Mesenchymal stem cell (in vitro differentiated cells and primary cell): ENCODE measurements at regions not wholly inside any gene's neighbourhood (a gene's known extent, or its start where the extent isn't known, plus 50 kb on each side); places are given as distances from the start of the nearest gene placed in this dataset.
"Not testable (repeated sequence)": the region's sequence is repeated elsewhere in the genome, so short reads cannot be mapped to it uniquely, and the experiment has no call there.

Source experiments
- DNase-seq: peaks from one replicate; pipeline ENCODE4 v3.0.0-alpha.2; 2013
- H2AFZ ChIP-seq: one replicate; pipeline ENCODE4 v1.6.1; 2013; ENCODE audit warnings: low read depth, mild to moderate bottlenecking, control low read depth, inconsistent platforms, low read length, moderate library complexity
- H2AK5ac ChIP-seq: 2 replicates; pipeline ENCODE4 v1.6.1; 2013; ENCODE audit warnings: low read length, moderate library complexity, mild to moderate bottlenecking, inconsistent platforms; ENCODE audit not compliant: severe bottlenecking
- H2BK120ac ChIP-seq: one replicate; pipeline ENCODE4 v1.6.1; 2013; ENCODE audit warnings: low read depth, mild to moderate bottlenecking, inconsistent platforms, low read length, moderate library complexity
- H2BK12ac ChIP-seq, 2 experiments: one replicate each; pipeline ENCODE4 v1.6.1; 2013; ENCODE audit warnings: inconsistent platforms in 2 of 2, low read length in 2 of 2, mild to moderate bottlenecking in 2 of 2, moderate library complexity in 2 of 2, control low read depth in 1 of 2
- H2BK15ac ChIP-seq: one replicate; pipeline ENCODE4 v1.6.1; 2013; ENCODE audit warnings: mild to moderate bottlenecking, low read depth, inconsistent platforms; ENCODE audit not compliant: poor library complexity, severe bottlenecking
- H2BK5ac ChIP-seq: 2 replicates; pipeline ENCODE4 v1.6.1; 2013; ENCODE audit warnings: low read depth, mild to moderate bottlenecking, low read length, control low read depth, inconsistent platforms; ENCODE audit not compliant: poor library complexity, severe bottlenecking
- H3K14ac ChIP-seq, 2 experiments: one replicate each; pipeline ENCODE4 v1.6.1; 2013; ENCODE audit warnings: inconsistent platforms in 2 of 2, low read length in 2 of 2, control low read depth in 1 of 2, mild to moderate bottlenecking in 1 of 2, moderate library complexity in 1 of 2
- H3K18ac ChIP-seq, 2 experiments: one replicate each; pipeline ENCODE4 v1.6.1; 2013; ENCODE audit warnings: inconsistent platforms in 2 of 2, low read length in 2 of 2, control low read depth in 1 of 2, low read depth in 1 of 2, mild to moderate bottlenecking in 1 of 2
- H3K23ac ChIP-seq, 2 experiments: one replicate each; pipeline ENCODE4 v1.6.1; 2013; ENCODE audit warnings: inconsistent platforms in 2 of 2, low read length in 2 of 2, mild to moderate bottlenecking in 2 of 2, moderate library complexity in 2 of 2, control low read depth in 1 of 2
- H3K27ac ChIP-seq: 2 replicates; pipeline ENCODE4 v1.5.1; 2013; ENCODE audit warnings: mild to moderate bottlenecking, moderate library complexity, low read length, control low read depth, inconsistent platforms; ENCODE audit not compliant: poor library complexity, severe bottlenecking
- H3K27me3 ChIP-seq, 2 experiments: 2 replicates each; pipeline versions ENCODE4 v1.6.1 to v1.7.0; 2013; ENCODE audit warnings: low read length in 2 of 2, mild to moderate bottlenecking in 2 of 2, moderate library complexity in 2 of 2, control low read depth in 1 of 2, inconsistent platforms in 1 of 2; ENCODE audit not compliant: control insufficient read depth in 1 of 2, insufficient read depth in 1 of 2
- H3K36me3 ChIP-seq, 2 experiments: 2 replicates each; pipeline versions ENCODE4 v1.6.1 to v1.7.0; 2013; ENCODE audit warnings: low read length in 2 of 2, control low read depth in 1 of 2, inconsistent platforms in 1 of 2, low read depth in 1 of 2, mild to moderate bottlenecking in 1 of 2; ENCODE audit not compliant: insufficient read depth in 2 of 2, control insufficient read depth in 1 of 2
- H3K4ac ChIP-seq, 2 experiments: one replicate each; pipeline ENCODE4 v1.6.1; 2013; ENCODE audit warnings: inconsistent platforms in 2 of 2, low read length in 2 of 2, mild to moderate bottlenecking in 2 of 2, moderate library complexity in 2 of 2, control low read depth in 1 of 2, low read depth in 1 of 2
- H3K4me1 ChIP-seq: 2 replicates; pipeline ENCODE4 v1.6.1; 2013; ENCODE audit warnings: low read depth, low read length, control low read depth; ENCODE audit not compliant: control insufficient read depth, insufficient read depth
- H3K4me2 ChIP-seq: 2 replicates; pipeline ENCODE4 v1.6.1; 2013; ENCODE audit warnings: low read length, mild to moderate bottlenecking, inconsistent platforms; ENCODE audit not compliant: poor library complexity, severe bottlenecking
- H3K4me3 ChIP-seq, 2 experiments: 2 replicates each; pipeline versions ENCODE4 v1.5.1 to v1.7.0; 2013; ENCODE audit warnings: low read length in 2 of 2, mild to moderate bottlenecking in 2 of 2, control low read depth in 1 of 2, low read depth in 1 of 2; ENCODE audit not compliant: insufficient read depth in 1 of 2
- H3K79me1 ChIP-seq: replicated peaks from 2 replicates; pipeline ENCODE4 v1.6.1; 2013; ENCODE audit warnings: mild to moderate bottlenecking, control low read depth, low read length, inconsistent platforms; ENCODE audit not compliant: poor library complexity, severe bottlenecking
- H3K9ac ChIP-seq: 2 replicates; pipeline ENCODE4 v1.7.0; 2013; ENCODE audit warnings: mild to moderate bottlenecking, low read length, moderate library complexity
- H3K9me3 ChIP-seq: 2 replicates; pipeline ENCODE4 v1.7.0; 2013; ENCODE audit warnings: mild to moderate bottlenecking, low read length; ENCODE audit not compliant: control insufficient read depth
- H4K8ac ChIP-seq: one replicate; pipeline ENCODE4 v1.6.1; 2013; ENCODE audit warnings: inconsistent platforms, mild to moderate bottlenecking, low read length, moderate library complexity
- H4K91ac ChIP-seq: one replicate; pipeline ENCODE4 v1.6.1; 2013; ENCODE audit warnings: mild to moderate bottlenecking, low read length, inconsistent platforms
- WGBS: methylation state at CpG from one replicate; pipeline ENCODE4 v1.1.7; 2013; ENCODE audit warnings: mixed read lengths; 5-methylcytosine and 5-hydroxymethylcytosine counted together

DNA sequence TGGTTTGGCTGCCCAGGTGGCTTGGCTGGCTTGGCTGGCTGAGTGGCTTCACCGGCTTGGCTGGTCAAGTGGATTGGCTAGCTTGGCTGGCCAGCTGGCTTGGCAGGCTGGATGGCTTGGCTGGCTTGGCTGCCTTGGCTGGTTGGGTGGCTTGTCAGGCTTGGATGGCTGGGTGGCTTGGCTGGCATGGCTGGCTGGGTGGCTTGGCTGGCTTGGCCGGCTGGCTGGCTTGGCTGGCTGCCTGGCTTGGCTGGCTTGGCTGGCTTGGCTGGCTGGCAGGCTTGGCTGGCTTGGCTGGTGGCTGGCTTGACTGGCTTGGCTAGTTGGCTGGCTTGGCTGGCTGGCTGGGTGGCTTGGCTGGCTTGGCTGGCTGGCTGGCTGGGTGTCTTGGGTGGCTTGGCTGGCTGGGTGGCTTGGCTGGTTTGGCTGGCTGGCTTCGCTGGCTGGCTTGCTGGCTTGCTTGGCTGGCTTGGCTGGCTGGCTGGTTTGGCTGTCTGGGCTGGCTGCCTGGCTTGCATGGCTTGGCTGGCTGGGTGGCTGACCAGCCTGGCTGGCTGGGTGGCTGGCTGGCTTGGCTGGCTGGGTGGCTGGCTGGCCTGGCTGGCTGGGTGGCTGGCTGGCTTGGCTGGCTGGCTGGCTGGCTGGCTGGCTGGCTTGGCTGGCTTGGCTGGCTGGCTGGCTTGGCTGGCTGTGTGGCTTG, 130.4 kb upstream of the FAM72C start:
- not testable (repeated sequence) for H2BK120ac ChIP-seq, H3K36me3 ChIP-seq, H3K23ac ChIP-seq, H4K91ac ChIP-seq, H2BK12ac ChIP-seq, H3K27ac ChIP-seq, H3K4me3 ChIP-seq, H2BK5ac ChIP-seq, H3K9ac ChIP-seq, H3K4ac ChIP-seq, H3K18ac ChIP-seq, H3K14ac ChIP-seq, H4K8ac ChIP-seq, H3K9me3 ChIP-seq, H3K27me3 ChIP-seq, H2AK5ac ChIP-seq, H3K4me2 ChIP-seq, H2BK15ac ChIP-seq, DNase-seq, H2AFZ ChIP-seq, H3K4me1 ChIP-seq, H3K79me1 ChIP-seq
- 74% methylated on average over 2 of the region's 3 CpGs for WGBS

DNA sequence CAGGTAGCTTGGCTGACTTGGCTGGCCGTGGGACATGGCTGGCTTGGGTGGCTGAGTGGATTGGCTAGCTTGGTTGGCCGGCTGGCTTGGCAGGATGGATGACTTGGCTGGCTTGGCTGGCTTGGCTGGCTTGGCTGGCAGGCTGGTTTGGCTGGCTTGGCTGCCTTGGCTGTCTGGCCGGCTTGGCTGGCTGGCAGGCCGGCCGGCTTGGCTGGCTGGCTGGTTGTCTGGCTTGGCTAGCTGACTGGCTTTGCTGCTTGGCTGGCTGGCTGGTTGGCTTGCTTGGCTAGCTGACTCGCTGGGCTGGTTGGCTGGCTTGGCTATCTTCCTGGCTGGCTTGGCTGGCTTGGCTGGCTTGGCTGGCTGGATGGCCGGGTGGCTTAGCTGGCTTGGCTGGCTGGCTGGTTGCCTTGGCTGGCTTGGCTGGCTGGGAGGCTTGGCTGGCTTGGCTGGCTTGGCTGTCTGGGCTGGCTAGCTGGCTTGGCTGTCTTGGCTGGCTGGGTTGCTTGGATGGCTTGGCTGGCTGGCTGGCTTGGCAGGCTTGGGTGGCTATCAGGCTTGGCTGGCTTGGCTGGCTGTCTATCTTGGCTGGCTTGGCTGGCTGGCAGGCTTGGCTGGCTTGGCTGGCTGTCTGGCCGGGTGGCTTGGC, 129.7 kb upstream of the FAM72C start:
- Histone ChIP-seq H3K18ac (no peak overlapping the region), H3K4me3 (no peak overlapping the region)

DNA sequence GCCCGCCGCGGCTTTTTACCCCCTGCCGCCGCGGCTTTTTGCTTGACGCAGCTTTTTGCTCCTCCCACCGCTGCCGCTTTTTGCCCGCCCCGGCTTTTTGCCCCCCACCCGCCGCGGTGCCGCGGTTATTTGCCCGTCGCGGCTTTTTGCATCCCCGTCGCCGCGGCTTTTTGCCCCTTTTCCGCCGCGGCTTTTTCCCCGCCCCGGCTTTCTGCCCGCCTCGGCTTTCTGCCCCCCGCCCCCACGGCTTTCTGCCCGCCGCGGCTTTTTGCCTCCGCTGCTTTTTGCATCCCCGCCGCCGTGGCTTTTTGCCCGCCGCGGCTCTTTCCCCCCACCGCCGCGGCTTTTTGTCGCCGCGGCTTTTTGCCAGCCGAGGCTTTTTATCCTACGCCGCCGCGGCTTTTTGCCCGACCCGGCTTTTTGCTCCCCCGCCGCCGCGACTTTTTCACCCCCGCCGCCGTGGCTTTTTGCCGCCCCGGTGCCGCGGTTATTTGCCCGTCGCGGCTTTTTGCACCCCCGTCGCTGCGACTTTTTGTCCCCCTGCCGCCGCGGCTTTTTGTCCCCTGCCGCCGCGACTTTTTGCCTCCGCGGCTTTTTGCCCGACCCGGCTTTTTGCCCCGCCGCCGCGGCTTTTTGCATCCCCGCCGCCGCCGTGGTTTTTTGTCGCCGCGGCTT, 105.5 kb upstream of the FAM72C start:
- H2BK120ac ChIP-seq, H3K27ac ChIP-seq, H3K14ac ChIP-seq, H2AFZ ChIP-seq, H3K36me3 ChIP-seq, H3K18ac ChIP-seq, H4K91ac ChIP-seq, H3K4ac ChIP-seq, H3K4me1 ChIP-seq, H3K4me3 ChIP-seq, H3K27me3 ChIP-seq, H4K8ac ChIP-seq, H3K23ac ChIP-seq, DNase-seq, H2BK15ac ChIP-seq, H3K9me3 ChIP-seq, H3K9ac ChIP-seq, H2BK12ac ChIP-seq, H3K4me2 ChIP-seq, H2AK5ac ChIP-seq, H2BK5ac ChIP-seq, H3K79me1 ChIP-seq: not testable (repeated sequence)
- 50% methylated on average over 5 of the region's 93 CpGs for WGBS

More for the DNA sequence above, 129.7 kb upstream of the FAM72C start:
- Histone ChIP-seq H3K4ac (no peak overlapping the region), H3K27ac (no peak overlapping the region), H3K27me3 (no peaks in the 10 kb centered on the region), H3K79me1 (no peaks in the 10 kb centered on the region), H3K9ac (no peak overlapping the region), H3K4me1 (no peaks in the 10 kb centered on the region), H4K8ac (no peak overlapping the region), H2BK120ac (no peak overlapping the region), H3K14ac (no peak overlapping the region), H2AFZ (no peak overlapping the region), H2BK12ac (no peak overlapping the region), H3K36me3 (no peaks in the 10 kb centered on the region), H2BK5ac (no peak overlapping the region), H4K91ac (no peak overlapping the region), H3K4me2 (no peak overlapping the region), H3K9me3 (no peaks in the 10 kb centered on the region), H2AK5ac (no peak overlapping the region), H2BK15ac (no peak overlapping the region), H3K23ac (no peak overlapping the region)
- 73% methylated on average over 8 of the region's 8 CpGs for WGBS
- DNase-seq, result no peak

DNA sequence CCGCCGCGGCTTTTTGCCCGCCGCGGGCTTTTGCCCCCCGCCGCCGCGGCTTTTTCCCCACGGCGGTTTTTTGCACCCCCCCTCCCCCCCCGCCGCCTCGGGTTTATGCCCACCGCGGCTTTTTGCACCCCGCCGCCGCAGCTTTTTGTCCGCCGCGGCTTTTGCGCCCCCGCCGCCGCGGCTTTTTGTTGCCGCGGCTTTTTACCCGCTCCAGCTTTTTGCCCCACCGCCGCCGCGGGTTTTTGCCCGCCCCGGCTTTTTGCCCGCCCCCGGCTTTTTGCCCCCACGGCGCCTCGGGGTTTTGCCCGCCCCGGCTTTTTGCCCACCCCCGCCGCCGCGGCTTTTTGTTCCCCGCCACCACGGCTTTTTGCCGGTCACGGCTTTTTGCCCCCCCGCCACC, 104.9 kb upstream of the FAM72C start:
- not testable (repeated sequence) for H4K8ac ChIP-seq, H2BK12ac ChIP-seq, H3K79me1 ChIP-seq, H3K4me1 ChIP-seq, H3K4me2 ChIP-seq, H3K27ac ChIP-seq, H3K18ac ChIP-seq, H3K9me3 ChIP-seq, H2BK5ac ChIP-seq, H3K23ac ChIP-seq, H3K4me3 ChIP-seq, H3K9ac ChIP-seq, H3K4ac ChIP-seq, H4K91ac ChIP-seq, H3K36me3 ChIP-seq, DNase-seq, H3K27me3 ChIP-seq, H2AFZ ChIP-seq, H2BK15ac ChIP-seq, H2BK120ac ChIP-seq, H2AK5ac ChIP-seq, H3K14ac ChIP-seq
- no CpG with 5 or more reads among the region's 53 CpGs for WGBS
